Esophagus muscularis mucosa (tissue), 3 donors: ENCODE measurements at regions not wholly inside any gene's neighbourhood (a gene's known extent, or its start where the extent isn't known, plus 50 kb on each side); places are given as distances from the start of the nearest gene placed in this dataset.

Experiments used
- POLR2AphosphoS5 ChIP-seq, 2 donors: sonication (generic); formaldehyde crosslinking; IDR thresholded peaks; one replicate each; pipeline ENCODE4 v1.6.1; 2017; ENCODE audit warnings: antibody characterized with exemption in 2 of 2
- TF ChIP-seq, protein P1 (sequence below), 3 experiments: fragments of 200-600 bp in 2 of 3; fragments of 450-650 bp in 1 of 3; sonication (generic) in 2 of 3; IDR thresholded peaks; one replicate each; pipeline ENCODE4 v1.5.1; 2017 to 2019; ENCODE audit warnings: antibody characterized with exemption in 3 of 3, mild to moderate bottlenecking in 2 of 3, moderate library complexity in 1 of 3

DNA sequence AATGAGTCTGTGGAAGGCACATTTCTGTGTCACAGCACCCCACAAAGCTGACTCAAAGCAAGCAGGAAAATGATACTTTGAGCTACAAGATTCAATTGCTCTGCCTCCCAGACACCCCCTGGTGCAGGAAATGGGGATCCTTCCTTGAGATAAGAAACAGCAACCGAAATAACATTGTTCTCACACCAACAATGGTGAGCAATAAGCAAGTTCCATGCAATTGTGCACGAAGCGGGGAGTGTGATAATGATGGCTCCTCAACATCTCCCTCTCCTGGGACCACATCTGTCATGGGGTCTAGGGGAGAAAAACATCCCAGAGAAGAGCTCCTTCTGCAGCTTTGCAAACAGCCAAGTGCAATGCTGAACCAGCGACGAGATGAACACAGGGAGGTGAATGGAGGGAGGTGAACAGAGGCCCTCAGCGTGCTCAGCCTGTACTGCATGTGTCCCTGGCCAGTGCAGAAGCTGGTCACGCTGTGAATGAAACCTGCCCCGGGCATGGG, 67.7 kb downstream of the PDCL3 start:
- TF ChIP-seq, protein P1, sequence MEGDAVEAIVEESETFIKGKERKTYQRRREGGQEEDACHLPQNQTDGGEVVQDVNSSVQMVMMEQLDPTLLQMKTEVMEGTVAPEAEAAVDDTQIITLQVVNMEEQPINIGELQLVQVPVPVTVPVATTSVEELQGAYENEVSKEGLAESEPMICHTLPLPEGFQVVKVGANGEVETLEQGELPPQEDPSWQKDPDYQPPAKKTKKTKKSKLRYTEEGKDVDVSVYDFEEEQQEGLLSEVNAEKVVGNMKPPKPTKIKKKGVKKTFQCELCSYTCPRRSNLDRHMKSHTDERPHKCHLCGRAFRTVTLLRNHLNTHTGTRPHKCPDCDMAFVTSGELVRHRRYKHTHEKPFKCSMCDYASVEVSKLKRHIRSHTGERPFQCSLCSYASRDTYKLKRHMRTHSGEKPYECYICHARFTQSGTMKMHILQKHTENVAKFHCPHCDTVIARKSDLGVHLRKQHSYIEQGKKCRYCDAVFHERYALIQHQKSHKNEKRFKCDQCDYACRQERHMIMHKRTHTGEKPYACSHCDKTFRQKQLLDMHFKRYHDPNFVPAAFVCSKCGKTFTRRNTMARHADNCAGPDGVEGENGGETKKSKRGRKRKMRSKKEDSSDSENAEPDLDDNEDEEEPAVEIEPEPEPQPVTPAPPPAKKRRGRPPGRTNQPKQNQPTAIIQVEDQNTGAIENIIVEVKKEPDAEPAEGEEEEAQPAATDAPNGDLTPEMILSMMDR (IDR thresholded peaks at IDR 0.05) = no peak
- no peak for TF ChIP-seq POLR2AphosphoS5 (IDR thresholded peaks at IDR 0.05)
